Gastrocnemius medialis (tissue), 4 donors: ENCODE measurements at regions not wholly inside any gene's neighbourhood (a gene's known extent, or its start where the extent isn't known, plus 50 kb on each side); places are given as distances from the start of the nearest gene placed in this dataset.

Experiments used
- ATAC-seq, 2 donors: fragments of 150-250 bp; one replicate each; pipeline ENCODE4 v1.9.1; 2016
- DNase-seq, 2 donors: peaks; one replicate each; pipeline ENCODE4 v3.0.0-alpha.2; 2019
- H3K27ac ChIP-seq, 4 donors: fragments of 200-600 bp; sonication (generic); 1 replicate in 1 of 4; 2 replicates in 3 of 4; pipeline ENCODE4 v1.5.1; 2016 to 2018; ENCODE audit warnings: mild to moderate bottlenecking in 2 of 4, moderate library complexity in 1 of 4
- H3K27me3 ChIP-seq, 3 donors: fragments of 200-600 bp; sonication (generic) in 2 of 3; 1 replicate in 1 of 3; 2 replicates in 2 of 3; pipeline versions ENCODE4 v1.5.1 to v1.6.0; 2016 to 2019; ENCODE audit warnings: mild to moderate bottlenecking in 1 of 3, moderate library complexity in 1 of 3
- H3K36me3 ChIP-seq, 2 donors: fragments of 200-600 bp; sonication (generic) in 1 of 2; one replicate each; pipeline ENCODE4 v1.5.1; 2017 to 2018
- H3K4me1 ChIP-seq, 2 donors: fragments of 200-600 bp; sonication (generic) in 1 of 2; one replicate each; pipeline ENCODE4 v1.5.1; 2016 to 2017; ENCODE audit warnings: mild to moderate bottlenecking in 2 of 2
- H3K4me3 ChIP-seq, 4 donors: fragments of 200-600 bp; sonication (generic) in 3 of 4; 1 replicate in 1 of 4; 2 replicates in 3 of 4; pipeline ENCODE4 v1.5.1; 2016 to 2019; ENCODE audit warnings: mild to moderate bottlenecking in 2 of 4
- H3K9me3 ChIP-seq, 3 donors: fragments of 200-600 bp; sonication (generic) in 2 of 3; 1 replicate in 1 of 3; 2 replicates in 2 of 3; pipeline ENCODE4 v1.5.1; 2016 to 2019
- CTCF ChIP-seq, 5 experiments: fragments of 450-650 bp in 3 of 5; fragments of 200-600 bp in 2 of 5; sonication (generic) in 2 of 5; IDR thresholded peaks in 4 of 5; conservative IDR thresholded peaks in 1 of 5; 1 replicate in 4 of 5; 2 replicates in 1 of 5; pipeline ENCODE4 v1.5.1; 2016 to 2019; ENCODE audit warnings: antibody characterized with exemption in 5 of 5, mild to moderate bottlenecking in 3 of 5, moderate library complexity in 3 of 5
- POLR2A ChIP-seq, 2 donors: fragments of 450-650 bp; IDR thresholded peaks; one replicate each; pipeline ENCODE4 v1.6.1; 2017; ENCODE audit warnings: antibody characterized with exemption in 2 of 2, mild to moderate bottlenecking in 2 of 2, moderate library complexity in 2 of 2
- in situ Hi-C, 4 donors: fragments of 200-750 bp; cut with MboI; loops; one replicate each; pipeline versions ENCODE4 v1.15.0 to v1.8.0; 2017; ENCODE audit warnings: low sequenced_read_pairs in 4 of 4
- intact Hi-C: fragments of 100-400 bp; cut with DNase I; formaldehyde crosslinking; loops from one replicate; pipeline ENCODE4 v1.15.1; 2023; ENCODE audit warnings: low total_unique reads

- intact Hi-C loops: loop anchor here (10.0 kb wide), 1 partner anchor 115 kb away; no protein-coding TSS in a partner anchor
- DNase-seq: no peak
Measured at GRCh38 chr6:158259845-158260244, 52.4 kb upstream of the TULP4 start.

DNA sequence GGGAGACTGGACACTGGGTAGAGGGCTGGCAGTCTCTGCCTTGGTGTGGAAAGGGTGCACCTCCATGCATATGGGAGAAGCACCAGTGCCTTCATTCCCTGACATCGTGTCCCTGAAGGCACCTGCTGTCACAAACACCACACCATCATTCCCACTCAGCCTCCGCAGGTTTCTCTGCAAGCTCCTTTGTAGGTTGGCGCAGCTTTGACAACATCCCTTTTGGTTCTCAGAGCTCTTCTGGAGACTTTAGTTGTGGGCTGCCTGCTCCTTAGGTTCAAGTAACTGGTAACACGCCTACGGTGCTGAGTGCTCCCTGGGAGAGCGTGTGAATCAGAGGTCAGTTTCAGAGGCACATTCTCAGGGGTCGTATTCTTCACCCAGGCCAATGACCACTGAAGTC lies 50.2 kb upstream of the TULP4 start:
- no peak for DNase-seq
- no peak overlapping the region for H3K27ac ChIP-seq
- H3K4me3 ChIP-seq: no peak overlapping the region
- H3K36me3 ChIP-seq: no peaks in the 10 kb centered on the region
- H3K27me3 ChIP-seq: no peaks in the 10 kb centered on the region
- in situ Hi-C loops (no loop called here), intact Hi-C loops (no loop called here)
- peaks cover 20 to 31% of the 10 kb centered on the region in 2 donors for H3K4me1 ChIP-seq
- ATAC-seq: no peak
- TF ChIP-seq POLR2A (IDR thresholded peaks at IDR 0.05) (no peak), CTCF (IDR thresholded peaks at IDR 0.05 in 4 of 5, conservative IDR thresholded peaks at IDR 0.05 in 1 of 5) (no peak)
- no peaks in the 10 kb centered on the region for H3K9me3 ChIP-seq

More at GRCh38 chr6:158259845-158260244, 52.4 kb upstream of the TULP4 start:
- no peak for ATAC-seq
- in situ Hi-C loops: no loop called here
- TF ChIP-seq CTCF (IDR thresholded peaks at IDR 0.05 in 4 of 5, conservative IDR thresholded peaks at IDR 0.05 in 1 of 5) (no peak), POLR2A (IDR thresholded peaks at IDR 0.05) (no peak)
- Histone ChIP-seq H3K9me3 (no peaks in the 10 kb centered on the region), H3K4me1 (peaks cover 42 to 54% of the 10 kb centered on the region in 2 donors), H3K27ac (no peak overlapping the region), H3K27me3 (no peaks in the 10 kb centered on the region), H3K4me3 (no peak overlapping the region), H3K36me3 (no peaks in the 10 kb centered on the region)
